ENCODE measurements at regions not wholly inside any gene's neighbourhood (a gene's known extent, or its start where the extent isn't known, plus 50 kb on each side); places are given as distances from the start of the nearest gene placed in this dataset.

- DNase-seq (ENCODE audit: low read depth) = no peak
- in situ Hi-C loops (cut with HindIII; ENCODE audit: low pct_unique_long_range_greater_than_20kb, low sequenced_read_pairs) = no loop called here
Observed at GRCh38 chr5:18888821-18889220, 1099.2 kb downstream of the CDH18 start.

GRCh38 chr5:18900644-18901043 lies 1087.4 kb downstream of the CDH18 start:
- in situ Hi-C loops (cut with HindIII; ENCODE audit: low pct_unique_long_range_greater_than_20kb, low sequenced_read_pairs) = no loop called here
- no peak for DNase-seq (ENCODE audit: low read depth)

- in situ Hi-C loops (cut with HindIII; ENCODE audit: low pct_unique_long_range_greater_than_20kb, low sequenced_read_pairs) = no loop called here
- DNase-seq (ENCODE audit: low read depth) = no peak
Observed at GRCh38 chr5:18920966-18921365, 1067.0 kb downstream of the CDH18 start.

- in situ Hi-C loops (cut with HindIII; ENCODE audit: low pct_unique_long_range_greater_than_20kb, low sequenced_read_pairs) = no loop called here
- DNase-seq (ENCODE audit: low read depth) = no peak
Observed at GRCh38 chr5:18932081-18932480, 1055.9 kb downstream of the CDH18 start.

GRCh38 chr5:18944771-18945170 lies 1043.2 kb downstream of the CDH18 start:
- no peak for DNase-seq (ENCODE audit: low read depth)
- in situ Hi-C loops (cut with HindIII; ENCODE audit: low pct_unique_long_range_greater_than_20kb, low sequenced_read_pairs) = no loop called here

GRCh38 chr5:18954239-18954638 lies 1033.8 kb downstream of the CDH18 start:
- in situ Hi-C loops (cut with HindIII; ENCODE audit: low pct_unique_long_range_greater_than_20kb, low sequenced_read_pairs) = no loop called here

GRCh38 chr5:18959535-18959934 lies 1028.5 kb downstream of the CDH18 start:
- DNase-seq (ENCODE audit: low read depth) = peak; percentile 3
- in situ Hi-C loops (cut with HindIII; ENCODE audit: low pct_unique_long_range_greater_than_20kb, low sequenced_read_pairs) = no loop called here

More at GRCh38 chr5:18954239-18954638, 1033.8 kb downstream of the CDH18 start:
- DNase-seq (ENCODE audit: low read depth) = no peak

GRCh38 chr5:18961234-18961633 lies 1026.8 kb downstream of the CDH18 start:
- in situ Hi-C loops (cut with HindIII; ENCODE audit: low pct_unique_long_range_greater_than_20kb, low sequenced_read_pairs) = no loop called here
- DNase-seq (ENCODE audit: low read depth) = no peak

GRCh38 chr5:18965893-18966292 lies 1022.1 kb downstream of the CDH18 start:
- in situ Hi-C loops (cut with HindIII; ENCODE audit: low pct_unique_long_range_greater_than_20kb, low sequenced_read_pairs) = no loop called here
- DNase-seq (ENCODE audit: low read depth) = no peak

- DNase-seq (ENCODE audit: low read depth) = no peak
- in situ Hi-C loops (cut with HindIII; ENCODE audit: low pct_unique_long_range_greater_than_20kb, low sequenced_read_pairs) = no loop called here
Observed at GRCh38 chr5:18967637-18968036, 1020.4 kb downstream of the CDH18 start.

- peak; percentile 8 for DNase-seq (ENCODE audit: low read depth)
- in situ Hi-C loops (cut with HindIII; ENCODE audit: low pct_unique_long_range_greater_than_20kb, low sequenced_read_pairs) = no loop called here
Observed at GRCh38 chr5:18968966-18969365, 1019.0 kb downstream of the CDH18 start.

GRCh38 chr5:18970000-18970399 lies 1018.0 kb downstream of the CDH18 start:
- peak; percentile 26 for DNase-seq (ENCODE audit: low read depth)
- in situ Hi-C loops (cut with HindIII; ENCODE audit: low pct_unique_long_range_greater_than_20kb, low sequenced_read_pairs) = no loop called here

GRCh38 chr5:18972177-18972576 lies 1015.8 kb downstream of the CDH18 start:
- no peak for DNase-seq (ENCODE audit: low read depth)
- in situ Hi-C loops (cut with HindIII; ENCODE audit: low pct_unique_long_range_greater_than_20kb, low sequenced_read_pairs) = no loop called here

- in situ Hi-C loops (cut with HindIII; ENCODE audit: low pct_unique_long_range_greater_than_20kb, low sequenced_read_pairs) = no loop called here
- DNase-seq (ENCODE audit: low read depth) = no peak
Observed at GRCh38 chr5:18975624-18976023, 1012.4 kb downstream of the CDH18 start.

- in situ Hi-C loops (cut with HindIII; ENCODE audit: low pct_unique_long_range_greater_than_20kb, low sequenced_read_pairs) = no loop called here
- no peak for DNase-seq (ENCODE audit: low read depth)
Observed at GRCh38 chr5:18977880-18978279, 1010.1 kb downstream of the CDH18 start.

- in situ Hi-C loops (cut with HindIII; ENCODE audit: low pct_unique_long_range_greater_than_20kb, low sequenced_read_pairs) = no loop called here
- no peak for DNase-seq (ENCODE audit: low read depth)
Observed at GRCh38 chr5:18984559-18985080, 1003.4 kb downstream of the CDH18 start.

- in situ Hi-C loops (cut with HindIII; ENCODE audit: low pct_unique_long_range_greater_than_20kb, low sequenced_read_pairs) = no loop called here
- no peak for DNase-seq (ENCODE audit: low read depth)
Observed at GRCh38 chr5:18985171-18985758, 1002.7 kb downstream of the CDH18 start.

GRCh38 chr5:18987101-18987500 lies 1000.9 kb downstream of the CDH18 start:
- no peak for DNase-seq (ENCODE audit: low read depth)
- in situ Hi-C loops (cut with HindIII; ENCODE audit: low pct_unique_long_range_greater_than_20kb, low sequenced_read_pairs) = no loop called here

GRCh38 chr5:18990852-18991251 lies 997.1 kb downstream of the CDH18 start:
- in situ Hi-C loops (cut with HindIII; ENCODE audit: low pct_unique_long_range_greater_than_20kb, low sequenced_read_pairs) = no loop called here
- DNase-seq (ENCODE audit: low read depth) = no peak

- DNase-seq (ENCODE audit: low read depth) = no peak
- in situ Hi-C loops (cut with HindIII; ENCODE audit: low pct_unique_long_range_greater_than_20kb, low sequenced_read_pairs) = no loop called here
Observed at GRCh38 chr5:18992264-18992663, 995.7 kb downstream of the CDH18 start.

All from Caki2 (cell line).